Keratinocyte (primary cell): ENCODE measurements at regions not wholly inside any gene's neighbourhood (a gene's known extent, or its start where the extent isn't known, plus 50 kb on each side); places are given as distances from the start of the nearest gene placed in this dataset.

Experiments
- DNase-seq: peaks from one replicate; pipeline ENCODE4 v3.0.0-alpha.2; 2011; ENCODE audit warnings: low read depth, missing footprints, low spot score
- FAIRE-seq: peaks from 2 replicates; lab custom pipeline; 2011; peaks lifted over from hg19 to GRCh38; lab: Jason Lieb, UNC
- H2AFZ ChIP-seq: 2 replicates; pipeline ENCODE4 v1.6.0; 2012; ENCODE audit warnings: low read length, control low read depth, inconsistent platforms; ENCODE audit not compliant: control insufficient read depth
- H3K27ac ChIP-seq: 2 replicates; pipeline ENCODE4 v1.5.1; 2011; ENCODE audit warnings: low read length; ENCODE audit not compliant: control insufficient read depth, insufficient read depth
- H3K27me3 ChIP-seq: 3 replicates; pipeline ENCODE4 v1.6.0; 2011; ENCODE audit warnings: low read length; ENCODE audit not compliant: control insufficient read depth, insufficient read depth; ENCODE audit errors: extremely low read depth
- H3K36me3 ChIP-seq, 2 experiments: 2 replicates in 1 of 2; 3 replicates in 1 of 2; pipeline ENCODE4 v1.5.1; 2011; ENCODE audit warnings: low read length in 2 of 2, mild to moderate bottlenecking in 1 of 2; ENCODE audit not compliant: control insufficient read depth in 2 of 2, insufficient read depth in 2 of 2; ENCODE audit errors: extremely low read depth in 1 of 2
- H3K4me1 ChIP-seq: 3 replicates; pipeline ENCODE4 v1.5.1; 2011; ENCODE audit warnings: low read length; ENCODE audit not compliant: control insufficient read depth, insufficient read depth; ENCODE audit errors: extremely low read depth
- H3K4me2 ChIP-seq: 3 replicates; pipeline ENCODE4 v1.6.0; 2011; ENCODE audit warnings: low read depth, low read length; ENCODE audit not compliant: control insufficient read depth, insufficient read depth; ENCODE audit errors: extremely low read depth
- H3K4me3 ChIP-seq, 3 experiments: fragments of 200-600 bp in 1 of 3; sonication (generic) in 1 of 3; 2 replicates in 2 of 3; 3 replicates in 1 of 3; pipeline ENCODE4 v1.5.1; 2011 to 2016; ENCODE audit warnings: low read length in 3 of 3, mild to moderate bottlenecking in 3 of 3, control low read depth in 2 of 3, inconsistent platforms in 1 of 3, low read depth in 1 of 3, mixed read lengths in 1 of 3, mixed run types in 1 of 3, moderate library complexity in 1 of 3; ENCODE audit not compliant: control insufficient read depth in 2 of 3, insufficient read depth in 2 of 3; ENCODE audit errors: extremely low read depth in 1 of 3
- H3K79me2 ChIP-seq: 2 replicates; pipeline ENCODE4 v1.6.0; 2012; ENCODE audit warnings: low read length; ENCODE audit not compliant: control insufficient read depth, insufficient read depth
- H3K9ac ChIP-seq: 3 replicates; pipeline ENCODE4 v1.6.0; 2011; ENCODE audit warnings: low read length; ENCODE audit not compliant: control insufficient read depth, insufficient read depth; ENCODE audit errors: extremely low read depth
- H3K9me1 ChIP-seq: 3 replicates; pipeline ENCODE4 v1.6.0; 2011; ENCODE audit warnings: low read length; ENCODE audit not compliant: control insufficient read depth, insufficient read depth; ENCODE audit errors: extremely low read depth
- H3K9me3 ChIP-seq: 2 replicates; pipeline ENCODE4 v1.5.1; 2012; ENCODE audit warnings: low read depth, low read length; ENCODE audit not compliant: control insufficient read depth
- H4K20me1 ChIP-seq: 3 replicates; pipeline ENCODE4 v1.6.0; 2011; ENCODE audit warnings: low read length; ENCODE audit not compliant: control insufficient read depth, insufficient read depth; ENCODE audit errors: extremely low read depth
- EZH2 ChIP-seq: IDR thresholded peaks from one replicate; pipeline ENCODE4 v1.6.1; 2012; ENCODE audit warnings: inconsistent platforms, mild to moderate bottlenecking, low read length, moderate library complexity
- dilution Hi-C: fragments of 300-500 bp; cut with MboI; formaldehyde crosslinking; loops from one replicate; pipeline ENCODE4 v1.7.0; 2020; ENCODE audit warnings: low sequenced_read_pairs; ENCODE audit not compliant: extremely low pct_ligation_motif_present
- small RNA-seq, 3 experiments: library from RNA; depleted of rRNA; stranded (forward); fragments of <200 nt; gene quantifications; one replicate each; pipeline ENCODE3, GENCODE V24; 2012; ENCODE audit warnings: low read depth in 3 of 3, low replicate concordance in 1 of 3; ENCODE audit not compliant: insufficient read length in 3 of 3
- TF ChIP-seq, protein P1 (sequence below), 3 experiments: IDR thresholded peaks in 1 of 3; conservative IDR thresholded peaks in 1 of 3; optimal IDR thresholded peaks in 1 of 3; 2 replicates in 2 of 3; 3 replicates in 1 of 3; pipeline versions ENCODE3 to v1.5.1; 2011; ENCODE audit warnings: low read length in 3 of 3, mild to moderate bottlenecking in 3 of 3, moderate library complexity in 2 of 3, control low read depth in 1 of 3, inconsistent platforms in 1 of 3; ENCODE audit not compliant: insufficient read depth in 2 of 3; ENCODE audit errors: extremely low read depth in 1 of 3

DNA sequence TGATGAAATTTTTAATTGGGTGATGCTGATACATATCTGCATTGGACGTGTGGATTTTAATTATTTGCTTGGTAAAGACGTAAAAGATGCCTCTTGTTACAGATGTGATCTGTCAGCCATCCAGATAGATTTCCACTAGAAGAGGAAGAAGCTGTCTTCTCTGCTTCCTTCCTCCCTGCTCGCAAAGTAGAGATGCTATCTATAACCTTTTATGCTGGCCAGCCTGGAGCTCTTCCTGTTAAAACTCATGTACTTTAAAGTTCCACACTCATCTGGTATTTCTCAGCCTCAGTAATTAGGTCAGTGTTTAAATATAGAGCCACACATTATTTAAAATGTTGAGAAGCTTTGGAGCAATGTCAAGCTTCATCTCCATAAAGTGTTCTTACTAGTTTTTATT, 51.2 kb upstream of the TMEM229A start:
- Histone ChIP-seq H3K27ac (no peak overlapping the region), H3K79me2 (no peaks in the 10 kb centered on the region), H3K4me1 (no peaks in the 10 kb centered on the region), H2AFZ (no peak overlapping the region), H3K36me3 (no peaks in the 10 kb centered on the region), H3K27me3 (no peaks in the 10 kb centered on the region), H3K9me1 (no peaks in the 10 kb centered on the region), H3K4me3 (no peak overlapping the region), H3K9ac (no peak overlapping the region), H3K4me2 (no peak overlapping the region), H3K9me3 (no peaks in the 10 kb centered on the region), H4K20me1 (no peaks in the 10 kb centered on the region)
- no peak for TF ChIP-seq EZH2
- TF ChIP-seq, protein P1, sequence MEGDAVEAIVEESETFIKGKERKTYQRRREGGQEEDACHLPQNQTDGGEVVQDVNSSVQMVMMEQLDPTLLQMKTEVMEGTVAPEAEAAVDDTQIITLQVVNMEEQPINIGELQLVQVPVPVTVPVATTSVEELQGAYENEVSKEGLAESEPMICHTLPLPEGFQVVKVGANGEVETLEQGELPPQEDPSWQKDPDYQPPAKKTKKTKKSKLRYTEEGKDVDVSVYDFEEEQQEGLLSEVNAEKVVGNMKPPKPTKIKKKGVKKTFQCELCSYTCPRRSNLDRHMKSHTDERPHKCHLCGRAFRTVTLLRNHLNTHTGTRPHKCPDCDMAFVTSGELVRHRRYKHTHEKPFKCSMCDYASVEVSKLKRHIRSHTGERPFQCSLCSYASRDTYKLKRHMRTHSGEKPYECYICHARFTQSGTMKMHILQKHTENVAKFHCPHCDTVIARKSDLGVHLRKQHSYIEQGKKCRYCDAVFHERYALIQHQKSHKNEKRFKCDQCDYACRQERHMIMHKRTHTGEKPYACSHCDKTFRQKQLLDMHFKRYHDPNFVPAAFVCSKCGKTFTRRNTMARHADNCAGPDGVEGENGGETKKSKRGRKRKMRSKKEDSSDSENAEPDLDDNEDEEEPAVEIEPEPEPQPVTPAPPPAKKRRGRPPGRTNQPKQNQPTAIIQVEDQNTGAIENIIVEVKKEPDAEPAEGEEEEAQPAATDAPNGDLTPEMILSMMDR (optimal IDR thresholded peaks at IDR 0.05 in 1 of 3, IDR thresholded peaks at IDR 0.05 in 1 of 3, conservative IDR thresholded peaks at IDR 0.05 in 1 of 3; ENCODE audit: extremely low read depth in 1 of 3, insufficient read depth in 2 of 3, low read length in 3 of 3), result no peak
- no peak for DNase-seq
- FAIRE-seq, result no peak
- dilution Hi-C loops, result no loop called here

Small RNAs in the stretch of these regions (small RNA-seq; reads per million reads assigned to genes)
- 0 reads per million in 3 experiments for gene RNU6-102P
